ENCODE measurements at regions not wholly inside any gene's neighbourhood (a gene's known extent, or its start where the extent isn't known, plus 50 kb on each side); places are given as distances from the start of the nearest gene placed in this dataset.

- no peak for DNase-seq (ENCODE audit: low read depth in 1 of 2, low spot score in 1 of 2)
Measured at GRCh38 chr10:94085766-94086437, 92.2 kb downstream of the PLCE1 start.

GRCh38 chr10:94088926-94089381 lies 95.2 kb downstream of the PLCE1 start:
- no peak for DNase-seq (ENCODE audit: low read depth in 1 of 2, low spot score in 1 of 2)

- no peak for DNase-seq (ENCODE audit: low read depth in 1 of 2, low spot score in 1 of 2)
Measured at GRCh38 chr10:94091649-94092048, 97.9 kb downstream of the PLCE1 start.

GRCh38 chr10:94092848-94093247 lies 99.1 kb downstream of the PLCE1 start:
- DNase-seq (ENCODE audit: low read depth in 1 of 2, low spot score in 1 of 2): no peak

- no peak for DNase-seq (ENCODE audit: low read depth in 1 of 2, low spot score in 1 of 2)
Measured at GRCh38 chr10:94093286-94093905, 99.7 kb downstream of the PLCE1 start.

GRCh38 chr10:94094540-94094939 lies 100.8 kb downstream of the PLCE1 start:
- no peak for DNase-seq (ENCODE audit: low read depth in 1 of 2, low spot score in 1 of 2)

GRCh38 chr10:94097656-94098055 lies 103.9 kb downstream of the PLCE1 start:
- no peak for DNase-seq (ENCODE audit: low read depth in 1 of 2, low spot score in 1 of 2)

- no peak for DNase-seq (ENCODE audit: low read depth in 1 of 2, low spot score in 1 of 2)
Measured at GRCh38 chr10:94098896-94099295, 105.2 kb downstream of the PLCE1 start.

- DNase-seq (ENCODE audit: low read depth in 1 of 2, low spot score in 1 of 2): no peak
Measured at GRCh38 chr10:94101894-94102293, 108.2 kb downstream of the PLCE1 start.

- no peak for DNase-seq (ENCODE audit: low read depth in 1 of 2, low spot score in 1 of 2)
Measured at GRCh38 chr10:94102436-94102835, 108.7 kb downstream of the PLCE1 start.

GRCh38 chr10:94103192-94103591 lies 109.5 kb downstream of the PLCE1 start:
- DNase-seq (ENCODE audit: low read depth in 1 of 2, low spot score in 1 of 2): no peak

- DNase-seq (ENCODE audit: low read depth in 1 of 2, low spot score in 1 of 2): no peak
Measured at GRCh38 chr10:94103801-94104221, 110.1 kb downstream of the PLCE1 start.

- no peak for DNase-seq (ENCODE audit: low read depth in 1 of 2, low spot score in 1 of 2)
Measured at GRCh38 chr10:94104316-94105000, 110.7 kb downstream of the PLCE1 start.

GRCh38 chr10:94105226-94105625 lies 111.5 kb downstream of the PLCE1 start:
- DNase-seq (ENCODE audit: low read depth in 1 of 2, low spot score in 1 of 2): no peak

GRCh38 chr10:94107191-94107590 lies 113.5 kb downstream of the PLCE1 start:
- DNase-seq (ENCODE audit: low read depth in 1 of 2, low spot score in 1 of 2): no peak

GRCh38 chr10:94108200-94108599 lies 114.5 kb downstream of the PLCE1 start:
- DNase-seq (ENCODE audit: low read depth in 1 of 2, low spot score in 1 of 2): no peak

- no peak for DNase-seq (ENCODE audit: low read depth in 1 of 2, low spot score in 1 of 2)
Measured at GRCh38 chr10:94111367-94111766, 117.6 kb downstream of the PLCE1 start.

- no peak for DNase-seq (ENCODE audit: low read depth in 1 of 2, low spot score in 1 of 2)
Measured at GRCh38 chr10:94112321-94112720, 118.6 kb downstream of the PLCE1 start.

- no peak for DNase-seq (ENCODE audit: low read depth in 1 of 2, low spot score in 1 of 2)
Measured at GRCh38 chr10:94115725-94116124, 122.0 kb downstream of the PLCE1 start.

GRCh38 chr10:94116848-94117247 lies 123.1 kb downstream of the PLCE1 start:
- DNase-seq (ENCODE audit: low read depth in 1 of 2, low spot score in 1 of 2): no peak

GRCh38 chr10:94122211-94122610 lies 128.5 kb downstream of the PLCE1 start:
- DNase-seq (ENCODE audit: low read depth in 1 of 2, low spot score in 1 of 2): no peak

GRCh38 chr10:94123258-94123995 lies 129.7 kb downstream of the PLCE1 start:
- DNase-seq (ENCODE audit: low read depth in 1 of 2, low spot score in 1 of 2): no peak

All from activated CD4-positive, alpha-beta T cell treated with anti-CD3 and anti-CD28 coated beads, Interleukin-2, amount 50 U/mL, for 24 hours (primary cell).